H9 (cell line): ENCODE measurements at regions not wholly inside any gene's neighbourhood (a gene's known extent, or its start where the extent isn't known, plus 50 kb on each side); places are given as distances from the start of the nearest gene placed in this dataset.

Experiments used
- DNase-seq: peaks from one replicate; pipeline ENCODE4 v3.0.0-alpha.2; 2017
- H2AFZ ChIP-seq: one replicate; pipeline ENCODE4 v1.6.1; 2013; ENCODE audit warnings: mild to moderate bottlenecking, low read length, control low read depth, moderate library complexity
- H2AK5ac ChIP-seq: 2 replicates; pipeline ENCODE4 v1.6.1; 2013; ENCODE audit warnings: low read length, control low read depth, mixed read lengths; ENCODE audit not compliant: insufficient read length
- H2BK120ac ChIP-seq: one replicate; pipeline ENCODE4 v1.6.1; 2013; ENCODE audit warnings: low read depth, mild to moderate bottlenecking, low read length, control low read depth, inconsistent platforms; ENCODE audit not compliant: poor library complexity, severe bottlenecking
- H2BK12ac ChIP-seq: 2 replicates; pipeline ENCODE4 v1.6.1; 2013; ENCODE audit warnings: low read length, control low read depth, mixed read lengths, low read depth; ENCODE audit not compliant: insufficient read length
- H2BK15ac ChIP-seq: 2 replicates; pipeline ENCODE4 v1.6.1; 2013; ENCODE audit warnings: low read depth, low read length, control low read depth
- H2BK20ac ChIP-seq: one replicate; pipeline ENCODE4 v1.6.1; 2013; ENCODE audit warnings: low read depth, mild to moderate bottlenecking, low read length, control low read depth, inconsistent platforms; ENCODE audit not compliant: poor library complexity, severe bottlenecking
- H2BK5ac ChIP-seq: 2 replicates; pipeline ENCODE4 v1.6.1; 2013; ENCODE audit warnings: low read length, control low read depth, mixed read lengths; ENCODE audit not compliant: insufficient read length
- H3K14ac ChIP-seq: 2 replicates; pipeline ENCODE4 v1.6.1; 2013; ENCODE audit warnings: low read length, control low read depth; ENCODE audit not compliant: insufficient read depth
- H3K18ac ChIP-seq: 2 replicates; pipeline ENCODE4 v1.6.1; 2013; ENCODE audit warnings: low read depth, mild to moderate bottlenecking, mixed read lengths, low read length, control low read depth; ENCODE audit not compliant: insufficient read length
- H3K23ac ChIP-seq: 2 replicates; pipeline ENCODE4 v1.6.1; 2013; ENCODE audit warnings: low read length, control low read depth, mixed read lengths, low read depth; ENCODE audit not compliant: insufficient read length
- H3K23me2 ChIP-seq: 2 replicates; pipeline ENCODE4 v1.6.1; 2013; ENCODE audit warnings: low read depth, mild to moderate bottlenecking, mixed read lengths, low read length, control low read depth; ENCODE audit not compliant: insufficient read length, poor library complexity, severe bottlenecking
- H3K27ac ChIP-seq: 2 replicates; pipeline ENCODE4 v1.5.1; 2013; ENCODE audit warnings: low read length, control low read depth, mixed read lengths, low read depth; ENCODE audit not compliant: insufficient read length
- H3K27me3 ChIP-seq: 2 replicates; pipeline ENCODE4 v1.6.1; 2013; ENCODE audit warnings: low read length, control low read depth, inconsistent platforms; ENCODE audit not compliant: insufficient read depth
- H3K4ac ChIP-seq: 2 replicates; pipeline ENCODE4 v1.6.1; 2013; ENCODE audit warnings: low read depth, mild to moderate bottlenecking, control low read depth, inconsistent platforms, low read length, moderate library complexity
- H3K4me1 ChIP-seq: 2 replicates; pipeline ENCODE4 v1.6.1; 2013; ENCODE audit warnings: low read length, control low read depth, inconsistent platforms; ENCODE audit not compliant: insufficient read depth
- H3K4me2 ChIP-seq: 2 replicates; pipeline ENCODE4 v1.6.1; 2013; ENCODE audit warnings: low read length, control low read depth, mixed read lengths; ENCODE audit not compliant: insufficient read length, insufficient read depth
- H3K56ac ChIP-seq: 2 replicates; pipeline ENCODE4 v1.6.1; 2013; ENCODE audit warnings: low read depth, mild to moderate bottlenecking, mixed read lengths, low read length, control low read depth; ENCODE audit not compliant: insufficient read length
- H3K79me1 ChIP-seq: 2 replicates; pipeline ENCODE4 v1.6.1; 2013; ENCODE audit warnings: low read depth, mild to moderate bottlenecking, moderate library complexity, low read length, control low read depth, inconsistent platforms; ENCODE audit not compliant: insufficient read depth, poor library complexity, severe bottlenecking
- H3K79me2 ChIP-seq: 2 replicates; pipeline ENCODE4 v1.6.1; 2013; ENCODE audit warnings: low read length, control low read depth, inconsistent platforms; ENCODE audit not compliant: insufficient read depth
- H3K9ac ChIP-seq: 2 replicates; pipeline ENCODE4 v1.6.1; 2013; ENCODE audit warnings: low read length, control low read depth, mixed read lengths; ENCODE audit not compliant: insufficient read length; ENCODE audit errors: extremely low read depth
- H3K9me3 ChIP-seq: one replicate; pipeline ENCODE4 v1.6.1; 2013; ENCODE audit warnings: low read depth, low read length, inconsistent platforms; ENCODE audit not compliant: control insufficient read depth
- H3T11ph ChIP-seq: one replicate; pipeline ENCODE4 v1.6.1; 2013; ENCODE audit warnings: mild to moderate bottlenecking, low read length, control low read depth, inconsistent platforms
- H4K20me1 ChIP-seq: one replicate; pipeline ENCODE4 v1.6.1; 2013; ENCODE audit not compliant: control insufficient read depth, insufficient read length, insufficient read depth
- H4K5ac ChIP-seq: 2 replicates; pipeline ENCODE4 v1.6.1; 2013; ENCODE audit warnings: low read depth, mild to moderate bottlenecking, mixed read lengths, low read length, control low read depth; ENCODE audit not compliant: insufficient read length
- H4K8ac ChIP-seq: replicated peaks from 2 replicates; pipeline ENCODE4 v1.6.1; 2013; ENCODE audit warnings: low read length, control low read depth, mixed read lengths, low read depth; ENCODE audit not compliant: insufficient read length
- H4K91ac ChIP-seq: 2 replicates; pipeline ENCODE4 v1.6.1; 2013; ENCODE audit warnings: low read depth, mild to moderate bottlenecking, moderate library complexity, mixed read lengths, low read length, control low read depth; ENCODE audit not compliant: insufficient read length
- H3K27ac Mint-ChIP-seq, 3 experiments: 2 replicates in 2 of 3; 3 replicates in 1 of 3; pipeline ENCODE4 v1.8.0; 2020 to 2021; ENCODE audit warnings: mixed read lengths in 3 of 3, mild to moderate bottlenecking in 1 of 3, moderate library complexity in 1 of 3
- H3K27me3 Mint-ChIP-seq: 2 replicates; pipeline ENCODE4 v1.8.0; 2021; ENCODE audit warnings: low read depth, mild to moderate bottlenecking, moderate library complexity, mixed read lengths
- H3K36me3 Mint-ChIP-seq, 3 experiments: 2 replicates in 2 of 3; 3 replicates in 1 of 3; pipeline ENCODE4 v1.8.0; 2020 to 2021; ENCODE audit warnings: low read depth in 3 of 3, mixed read lengths in 3 of 3; ENCODE audit not compliant: insufficient read depth in 1 of 3
- H3K4me1 Mint-ChIP-seq, 2 experiments: 2 replicates each; pipeline ENCODE4 v1.8.0; 2020; ENCODE audit warnings: mixed read lengths in 2 of 2
- H3K4me3 Mint-ChIP-seq, 2 experiments: 2 replicates in 1 of 2; 3 replicates in 1 of 2; pipeline ENCODE4 v1.8.0; 2020 to 2021; ENCODE audit warnings: mild to moderate bottlenecking in 2 of 2, mixed read lengths in 2 of 2, moderate library complexity in 1 of 2
- H3K9me3 Mint-ChIP-seq, 2 experiments: 2 replicates in 1 of 2; 3 replicates in 1 of 2; pipeline ENCODE4 v1.8.0; 2020; ENCODE audit warnings: mild to moderate bottlenecking in 2 of 2, mixed read lengths in 2 of 2, moderate library complexity in 1 of 2
- WGBS: extraction: QIAGEN DNeasy Blood & Tissue Kit; methylation state at CpG from one replicate; pipeline ENCODE4 v1.1.7; 2013; ENCODE audit warnings: missing lambda C conversion rate, low lambda C conversion rate, mixed read lengths; ENCODE audit not compliant: insufficient read length; ENCODE audit errors: extremely low coverage; 5-methylcytosine and 5-hydroxymethylcytosine counted together
- TF ChIP-seq, protein P1 (sequence below): fragments of 200-600 bp; sonication (generic); conservative IDR thresholded peaks from 3 replicates; pipeline ENCODE4 v1.8.0; 2021; ENCODE audit warnings: antibody characterized with exemption, mild to moderate bottlenecking

DNA sequence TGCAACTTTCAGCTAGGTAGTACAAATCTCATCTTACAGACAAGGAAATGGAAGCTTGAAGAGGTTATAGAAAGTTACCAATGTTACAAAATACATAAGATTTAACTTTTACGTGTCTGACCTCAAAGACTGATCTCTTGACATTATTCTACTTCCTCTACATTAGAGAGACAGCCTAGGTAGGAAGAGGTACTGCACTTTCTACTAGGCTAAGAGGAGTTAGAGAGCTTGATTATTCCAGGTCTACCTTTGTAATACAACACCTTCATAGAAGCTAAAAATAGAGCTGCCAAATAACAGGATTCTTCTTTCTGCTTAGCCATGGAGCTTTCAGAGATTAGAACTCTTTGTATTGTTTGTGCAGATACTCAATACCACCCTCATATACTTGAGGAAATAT lies 147.6 kb upstream of the NPY2R start:
- Histone ChIP-seq H3K4me1 (no peaks in the 10 kb centered on the region; the same call in 1 of the 2 replicates), H2BK5ac (no peak overlapping the region), H3K79me1 (no peaks in the 10 kb centered on the region), H2BK15ac (no peak overlapping the region), H3K56ac (no peak overlapping the region), H3K14ac (no peak overlapping the region), H3K4me2 (no peak overlapping the region), H2AK5ac (no peak overlapping the region), H3K9me3 (no peaks in the 10 kb centered on the region), H2BK20ac (no peak overlapping the region), H3K9ac (no peak overlapping the region), H4K8ac (no peak overlapping the region), H4K91ac (no peak overlapping the region), H2AFZ (no peak overlapping the region), H3K23ac (no peak overlapping the region), H3K4ac (no peak overlapping the region), H3K18ac (no peak overlapping the region), H2BK120ac (no peak overlapping the region), H4K5ac (no peak overlapping the region), H3K23me2 (no peaks in the 10 kb centered on the region), H3T11ph (no peak overlapping the region), H3K27me3 (no peaks in the 10 kb centered on the region), H2BK12ac (no peak overlapping the region), H3K79me2 (no peaks in the 10 kb centered on the region), H3K27ac (no peak overlapping the region), H4K20me1 (no peaks in the 10 kb centered on the region)
- Mint-ChIP-seq H3K4me1 (peaks cover 21 to 22% of the 10 kb centered on the region in 2 experiments), H3K27me3 (no peaks in the 10 kb centered on the region; the same call in 1 of the 2 replicates), H3K4me3 (no peak overlapping the region), H3K36me3 (no peaks in the 10 kb centered on the region), H3K9me3 (no peaks in the 10 kb centered on the region), H3K27ac (no peak overlapping the region)
- WGBS: no CpG with 5 or more reads among the region's 1 CpG
- TF ChIP-seq, protein P1, sequence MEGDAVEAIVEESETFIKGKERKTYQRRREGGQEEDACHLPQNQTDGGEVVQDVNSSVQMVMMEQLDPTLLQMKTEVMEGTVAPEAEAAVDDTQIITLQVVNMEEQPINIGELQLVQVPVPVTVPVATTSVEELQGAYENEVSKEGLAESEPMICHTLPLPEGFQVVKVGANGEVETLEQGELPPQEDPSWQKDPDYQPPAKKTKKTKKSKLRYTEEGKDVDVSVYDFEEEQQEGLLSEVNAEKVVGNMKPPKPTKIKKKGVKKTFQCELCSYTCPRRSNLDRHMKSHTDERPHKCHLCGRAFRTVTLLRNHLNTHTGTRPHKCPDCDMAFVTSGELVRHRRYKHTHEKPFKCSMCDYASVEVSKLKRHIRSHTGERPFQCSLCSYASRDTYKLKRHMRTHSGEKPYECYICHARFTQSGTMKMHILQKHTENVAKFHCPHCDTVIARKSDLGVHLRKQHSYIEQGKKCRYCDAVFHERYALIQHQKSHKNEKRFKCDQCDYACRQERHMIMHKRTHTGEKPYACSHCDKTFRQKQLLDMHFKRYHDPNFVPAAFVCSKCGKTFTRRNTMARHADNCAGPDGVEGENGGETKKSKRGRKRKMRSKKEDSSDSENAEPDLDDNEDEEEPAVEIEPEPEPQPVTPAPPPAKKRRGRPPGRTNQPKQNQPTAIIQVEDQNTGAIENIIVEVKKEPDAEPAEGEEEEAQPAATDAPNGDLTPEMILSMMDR: no peak
- no peak for DNase-seq
